NAMALWA (cell line): ENCODE measurements at regions not wholly inside any gene's neighbourhood (a gene's known extent, or its start where the extent isn't known, plus 50 kb on each side); places are given as distances from the start of the nearest gene placed in this dataset.
"Not testable (repeated sequence)": the region's sequence is repeated elsewhere in the genome, so short reads cannot be mapped to it uniquely, and the experiment has no call there.

Source experiments
- DNase-seq: peaks from one replicate; pipeline ENCODE4 v3.0.0-alpha.2; 2015; ENCODE audit warnings: low spot score

DNA sequence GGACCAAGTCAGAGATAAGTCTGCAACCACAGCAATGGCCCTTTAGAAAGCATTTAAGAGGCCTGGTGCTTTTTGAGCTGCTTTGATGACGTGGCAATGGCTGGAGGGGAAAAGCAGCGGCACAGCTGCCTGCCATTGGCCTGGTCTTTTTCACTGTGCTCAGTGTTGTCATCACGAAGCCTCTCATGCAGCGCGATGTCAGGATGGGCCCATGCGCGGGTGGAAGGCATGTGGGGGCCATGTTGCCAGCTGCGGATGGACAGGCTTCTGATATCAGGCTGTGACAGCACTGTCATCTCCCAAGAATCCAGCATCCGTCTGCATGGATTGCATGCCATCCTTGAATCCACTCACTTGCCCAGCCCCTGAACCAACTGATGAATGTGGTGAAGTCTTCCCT, 204.5 kb downstream of the ACKR3 start:
- DNase-seq, result no peak

DNA sequence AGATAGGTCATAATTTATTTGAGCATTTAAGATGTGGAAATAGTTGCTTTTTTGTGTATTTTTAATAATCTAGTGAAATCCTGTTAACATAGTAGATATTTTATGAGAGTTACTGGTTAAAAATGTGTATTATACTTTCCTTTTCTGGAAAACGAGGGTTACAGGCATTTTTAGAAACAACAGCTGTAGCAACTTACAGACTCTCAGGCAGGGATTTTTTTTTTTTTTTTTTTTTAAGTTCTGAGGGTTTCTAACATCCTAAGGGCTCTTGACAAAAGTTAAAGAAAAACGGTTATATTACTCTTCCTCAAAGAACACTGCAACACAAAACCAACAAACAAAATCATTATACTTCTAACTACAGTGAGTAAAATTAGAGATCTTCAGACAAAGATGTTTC, 205.9 kb downstream of the ACKR3 start:
- DNase-seq, result no peak

DNA sequence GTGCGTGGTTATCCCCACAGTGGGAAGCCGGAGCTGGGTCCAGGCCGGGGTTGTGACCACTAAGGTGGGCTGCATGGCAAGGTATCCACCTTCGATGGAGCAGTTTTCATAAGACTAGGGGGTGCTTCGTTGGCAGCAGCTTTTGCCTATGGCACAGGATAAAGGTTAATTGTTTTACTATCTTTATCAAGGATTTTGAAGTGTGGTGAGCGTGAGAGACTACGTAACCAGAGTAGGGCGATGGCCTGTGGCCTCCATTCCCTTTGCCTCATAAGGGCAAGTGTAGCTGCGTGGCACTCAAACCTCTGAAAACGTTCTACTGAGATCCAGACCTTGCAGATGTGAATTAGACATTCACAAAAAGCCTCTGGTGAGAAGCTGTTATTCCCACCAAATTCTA, 206.6 kb downstream of the ACKR3 start:
- no peak for DNase-seq

DNA sequence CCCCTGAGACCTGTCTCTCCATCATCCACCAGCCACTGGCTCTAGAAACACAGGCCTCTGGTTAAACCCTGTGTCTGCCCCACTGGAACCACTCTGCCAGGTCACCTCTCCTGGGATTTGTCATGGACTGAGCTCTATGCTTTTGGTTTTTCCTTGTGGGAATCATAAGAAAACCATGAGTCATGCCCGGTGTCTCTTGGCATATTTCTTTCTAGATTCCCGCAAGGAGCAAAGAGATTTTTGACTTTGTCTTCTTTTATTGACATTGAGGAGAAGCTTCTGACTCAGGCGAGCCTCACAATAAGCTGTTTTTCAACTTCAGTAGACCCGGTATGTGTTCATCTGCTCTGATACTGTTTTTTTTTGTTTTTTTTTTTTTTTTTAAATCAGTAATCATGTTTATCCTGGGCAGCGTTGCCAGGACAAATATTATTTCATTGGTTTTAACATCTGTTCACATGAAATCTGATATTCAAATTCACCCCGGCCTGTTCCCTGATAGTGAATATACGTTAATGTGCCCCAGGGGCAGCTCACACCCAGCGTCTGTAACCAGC, 207.1 kb downstream of the ACKR3 start:
- no peak for DNase-seq

DNA sequence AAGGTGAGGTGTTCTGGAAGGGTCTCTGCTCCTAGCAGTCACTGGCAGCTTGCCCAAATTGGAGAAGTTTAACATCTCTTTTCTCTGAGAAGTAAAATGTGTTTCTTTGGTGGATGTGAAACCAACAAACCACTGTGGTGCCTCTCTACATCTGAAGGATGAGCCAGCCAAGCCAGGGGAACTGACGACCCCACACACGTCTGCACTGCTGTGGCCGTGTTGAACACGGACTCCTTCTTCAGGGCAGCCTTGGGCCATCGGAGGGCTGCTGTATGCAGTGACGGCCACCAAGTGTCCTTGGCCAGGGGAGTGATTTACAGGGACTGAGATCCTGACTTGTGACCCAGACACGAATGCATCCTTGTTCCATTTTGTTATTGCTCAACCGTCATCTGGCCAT, 207.8 kb downstream of the ACKR3 start:
- DNase-seq, result no peak

DNA sequence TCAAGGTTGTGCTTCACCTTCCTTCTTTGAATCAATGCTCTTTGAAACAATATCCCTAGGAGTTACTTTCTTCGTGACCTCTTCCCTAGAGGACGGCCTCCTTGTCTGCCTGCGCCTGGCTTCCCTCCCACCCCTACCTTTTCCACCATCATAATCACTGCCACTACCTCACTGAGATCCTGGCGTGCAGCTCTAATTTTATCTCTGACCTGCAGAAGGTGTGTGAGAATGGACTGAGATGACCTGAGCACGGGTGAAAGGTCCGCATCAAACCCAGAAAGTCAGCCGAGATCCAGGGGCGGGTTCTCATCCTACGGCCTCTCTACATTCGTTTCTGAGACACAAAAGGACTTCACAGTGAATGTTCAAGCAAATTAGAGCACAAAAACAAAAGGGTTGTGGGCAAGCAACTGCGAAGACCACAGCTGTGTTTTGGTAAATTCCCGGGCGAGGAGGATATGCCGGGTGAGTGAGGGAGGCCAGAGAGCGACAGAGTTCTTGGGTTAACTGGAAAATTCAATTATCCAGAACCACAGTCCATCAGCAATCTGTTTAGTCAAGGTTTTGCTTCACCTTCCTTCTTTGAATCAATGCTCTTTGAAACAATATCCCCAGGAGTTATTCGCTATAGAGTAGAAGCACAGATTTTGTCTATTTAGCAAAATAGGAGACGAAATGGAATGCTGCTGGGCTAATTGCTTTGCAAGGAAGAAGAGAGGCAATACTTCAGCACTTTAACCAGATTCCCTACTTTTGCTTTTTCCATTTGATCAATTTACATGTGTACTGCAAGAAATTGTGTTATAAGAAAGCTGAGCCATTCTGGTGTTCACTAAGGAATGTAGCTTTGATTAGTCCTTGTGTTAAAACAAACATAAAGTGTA, 212.6 kb downstream of the ACKR3 start:
- DNase-seq, result no peak

DNA sequence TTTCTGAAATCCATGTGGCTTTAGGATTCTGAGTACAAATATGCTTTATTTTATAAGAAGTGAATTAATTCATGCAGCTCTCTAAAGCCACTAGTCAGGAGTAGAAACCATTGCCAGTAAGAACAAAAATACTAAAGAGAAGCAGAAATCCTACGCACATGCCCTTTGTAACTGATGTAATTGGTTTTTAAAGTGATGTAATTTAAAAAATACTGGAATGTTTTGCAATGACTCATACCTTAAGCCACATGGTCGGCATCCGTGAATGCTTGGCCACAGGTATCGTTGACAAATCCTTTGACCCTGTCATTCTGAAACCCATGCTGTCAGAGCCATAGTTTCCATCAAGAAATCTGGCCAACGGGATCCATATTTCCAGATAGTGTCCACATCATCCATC, 213.3 kb downstream of the ACKR3 start:
- DNase-seq, result no peak

DNA sequence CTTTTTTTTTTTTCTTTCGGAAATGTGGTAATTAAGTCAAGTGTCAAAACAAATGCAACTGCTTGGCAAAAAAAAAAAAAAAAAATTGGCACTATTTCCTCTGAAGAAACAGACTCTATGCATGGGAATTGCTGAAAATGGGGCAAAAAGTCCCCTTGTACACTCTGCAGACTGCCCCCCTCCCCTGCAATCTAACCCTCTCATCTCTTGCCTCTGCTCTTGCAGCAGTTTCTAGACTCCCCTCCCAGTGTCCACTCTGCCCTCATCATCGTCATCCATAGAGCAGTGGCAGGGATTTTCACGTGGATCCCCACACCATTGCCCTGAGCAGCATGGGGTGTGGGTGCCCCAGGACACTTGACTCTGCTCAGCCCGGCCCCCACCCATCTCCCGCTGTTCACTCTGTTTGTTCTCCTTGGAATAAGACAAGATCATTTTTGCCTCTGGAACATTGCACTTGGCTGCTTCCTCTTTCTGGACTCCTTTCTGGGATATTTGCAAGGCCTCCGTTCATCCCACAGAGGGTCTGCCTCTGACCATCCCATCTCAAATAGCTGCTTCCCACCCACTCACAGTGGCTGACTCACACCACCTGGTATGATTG, 213.9 kb downstream of the ACKR3 start:
- no peak for DNase-seq

DNA sequence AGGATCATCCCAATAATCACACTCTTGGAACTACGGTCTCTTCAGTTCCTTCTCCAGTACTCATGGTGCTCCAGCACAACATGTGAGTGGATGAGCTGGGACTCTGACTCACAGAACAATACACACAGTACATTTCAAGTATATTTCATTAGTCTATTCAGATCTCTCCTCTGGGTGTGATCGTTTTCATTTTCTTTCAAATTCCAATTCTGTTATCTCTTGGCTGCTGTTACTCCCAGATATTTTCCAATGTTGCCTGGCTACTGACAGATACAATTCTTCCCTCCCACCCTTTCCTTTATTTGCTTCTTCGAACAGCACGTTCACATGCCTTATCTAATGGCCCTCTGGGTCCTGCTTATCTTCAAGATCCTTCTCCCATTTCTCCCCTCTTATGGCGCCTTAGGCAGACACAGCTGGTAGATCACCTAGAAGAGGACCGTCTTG, 216.0 kb downstream of the ACKR3 start:
- no peak for DNase-seq

DNA sequence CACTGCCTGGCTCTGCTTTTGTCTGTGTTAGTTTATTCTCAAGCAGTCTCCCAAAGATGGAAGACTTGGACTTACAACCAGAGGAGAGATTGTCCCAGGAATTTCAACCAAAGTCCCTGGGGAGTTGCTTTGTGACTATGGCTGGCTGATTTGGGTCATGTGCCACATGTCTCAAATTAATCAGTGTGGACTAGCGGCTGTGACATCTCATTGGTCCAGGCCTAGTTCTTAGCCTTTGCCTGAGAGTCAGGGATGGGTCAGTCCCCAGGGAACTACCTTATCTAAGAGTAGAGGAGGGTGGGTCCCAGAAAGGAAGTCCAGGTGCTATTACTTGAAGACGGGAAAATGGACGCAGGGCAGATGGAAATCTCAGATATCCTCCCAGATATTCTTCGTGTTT, 217.1 kb downstream of the ACKR3 start:
- DNase-seq, result no peak

DNA sequence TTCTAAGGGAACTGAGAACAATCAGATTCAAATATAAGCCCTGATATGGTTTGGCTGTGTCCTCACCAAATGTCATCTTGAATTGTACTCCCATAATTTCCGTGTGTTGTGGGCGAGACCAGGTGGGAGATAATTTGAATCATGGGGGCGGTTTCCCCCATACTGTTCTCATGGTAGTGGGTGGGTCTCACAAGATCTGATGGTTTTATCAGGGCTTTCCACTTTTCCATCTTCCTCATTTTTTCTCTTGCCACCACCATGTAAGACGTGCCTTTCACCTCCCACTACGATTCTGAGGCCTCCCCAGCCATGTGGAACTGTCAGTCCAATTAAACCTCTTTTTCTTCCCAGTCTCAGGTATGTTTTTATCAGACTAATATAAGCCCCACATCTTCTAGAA, 217.8 kb downstream of the ACKR3 start:
- DNase-seq, result not testable (repeated sequence)

DNA sequence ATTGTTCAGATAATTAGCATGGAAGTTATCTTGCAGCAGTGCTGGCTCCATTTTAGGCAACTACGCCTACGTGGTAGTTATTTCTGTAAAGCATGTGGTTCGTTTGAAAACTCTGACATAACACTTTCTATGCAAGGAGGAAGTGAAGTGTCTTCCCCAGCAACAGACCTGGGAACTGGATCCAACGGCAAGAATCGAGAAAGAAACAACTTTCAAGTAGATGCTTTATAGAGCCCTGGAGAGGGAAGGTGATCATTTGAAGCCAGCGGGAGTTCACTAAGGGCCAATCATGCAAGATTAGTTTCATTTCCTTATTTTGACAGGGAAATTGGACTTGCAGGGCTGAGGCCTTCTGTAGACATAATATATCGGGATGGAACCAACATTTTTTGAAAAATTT, 218.3 kb downstream of the ACKR3 start:
- DNase-seq, result peak; percentile 8

DNA sequence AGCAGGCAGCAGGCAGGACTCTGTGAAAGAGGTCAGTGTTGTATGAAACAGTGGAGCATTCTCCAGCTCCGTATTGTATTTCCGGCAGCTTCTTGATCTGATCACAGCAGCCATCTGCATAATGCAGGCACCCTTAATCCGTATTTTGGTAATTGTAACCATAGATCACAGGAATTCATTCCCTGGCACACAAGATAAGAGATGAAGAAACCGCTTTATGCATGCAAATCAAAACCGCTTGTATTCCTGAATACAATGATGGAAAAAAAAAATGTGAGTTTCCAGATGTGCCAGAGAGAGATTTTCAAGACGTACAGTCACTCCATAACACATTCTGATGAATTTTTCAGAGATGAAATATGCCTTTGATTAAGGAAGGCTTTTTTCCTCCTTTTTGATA, 221.3 kb downstream of the ACKR3 start:
- no peak for DNase-seq

DNA sequence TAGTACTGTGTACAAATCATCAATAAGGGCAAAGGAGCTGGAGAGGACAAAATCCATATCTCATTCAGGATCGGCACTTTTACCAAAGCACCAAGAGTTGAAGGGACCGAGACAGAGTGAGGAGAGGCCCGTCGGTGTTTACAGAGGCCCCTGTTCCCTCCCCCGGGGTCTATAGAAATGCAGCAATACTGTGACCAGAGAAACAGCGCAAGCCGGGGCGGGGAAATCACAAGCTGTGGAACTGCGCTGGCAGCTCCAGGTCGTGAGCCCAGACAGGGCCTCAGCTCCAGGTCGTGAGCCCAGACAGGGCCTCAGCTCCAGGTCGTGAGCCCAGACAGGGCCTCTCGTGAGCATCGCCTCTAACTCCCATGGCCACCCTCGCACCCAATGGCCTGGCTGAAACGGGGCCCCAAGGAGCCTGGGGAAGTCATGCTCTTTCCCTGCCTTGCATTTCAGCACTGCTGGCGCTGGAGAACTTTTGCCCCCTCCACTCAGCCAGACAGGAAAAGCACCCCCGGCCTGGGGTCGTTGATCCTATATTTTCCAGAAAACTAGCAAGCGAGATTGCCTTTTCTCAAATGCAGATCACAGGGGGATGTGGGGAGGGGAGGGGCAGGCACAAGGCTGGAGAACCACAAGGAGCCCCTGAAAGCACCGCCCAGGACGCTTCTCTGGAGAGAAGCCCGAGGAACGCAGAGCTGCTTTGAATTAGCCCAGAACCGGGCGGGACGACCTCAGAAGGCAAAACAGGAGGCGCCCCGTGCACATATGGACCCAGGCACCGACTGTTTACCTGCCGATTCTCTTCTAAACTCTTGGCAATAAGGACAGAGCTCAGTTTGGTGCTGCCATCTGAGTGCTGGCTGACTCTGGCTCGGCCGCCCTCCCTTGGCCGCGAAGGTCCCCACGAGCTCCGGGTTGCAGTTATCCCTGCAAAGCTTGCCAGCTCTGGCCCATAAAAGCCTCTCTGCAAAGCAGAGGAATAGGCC, 223.7 kb downstream of the ACKR3 start:
- DNase-seq, result no peak

DNA sequence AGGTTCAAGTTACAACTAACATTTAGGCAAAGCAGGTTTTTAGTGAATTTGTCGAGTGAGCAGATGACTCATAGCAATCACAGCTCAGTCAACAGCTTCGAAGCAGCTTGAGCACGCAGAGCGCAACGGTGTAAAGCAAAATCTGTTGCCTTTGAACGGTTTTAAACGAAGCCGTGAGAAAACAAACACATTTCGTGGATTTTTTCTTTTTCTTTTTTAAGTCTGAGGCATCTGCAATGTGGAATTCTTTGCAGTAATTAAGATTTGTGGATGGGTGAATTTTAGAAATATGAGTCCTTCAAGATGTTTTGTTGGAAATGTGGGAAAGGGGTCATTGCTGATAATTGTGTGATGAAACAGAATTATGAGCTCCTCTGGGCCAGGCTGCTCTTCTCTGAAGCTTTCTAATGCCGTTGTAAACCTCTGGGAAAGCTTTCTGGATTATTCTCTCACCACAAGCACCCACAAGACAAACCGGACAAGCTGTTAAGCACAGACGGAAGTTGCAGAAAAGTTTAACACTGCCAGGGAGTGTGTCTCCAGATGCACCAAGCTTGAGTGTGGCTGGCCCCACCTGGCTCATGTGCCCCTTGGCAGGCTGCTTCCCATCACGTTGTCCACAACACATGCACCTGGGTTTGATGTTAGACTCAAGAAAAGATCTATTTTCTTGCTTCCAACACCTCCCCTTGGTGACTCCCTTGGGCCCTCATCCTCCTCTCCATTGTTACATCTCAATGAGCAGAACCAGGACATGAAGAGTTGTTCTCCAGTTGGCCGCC, 224.7 kb downstream of the ACKR3 start:
- DNase-seq, result no peak

DNA sequence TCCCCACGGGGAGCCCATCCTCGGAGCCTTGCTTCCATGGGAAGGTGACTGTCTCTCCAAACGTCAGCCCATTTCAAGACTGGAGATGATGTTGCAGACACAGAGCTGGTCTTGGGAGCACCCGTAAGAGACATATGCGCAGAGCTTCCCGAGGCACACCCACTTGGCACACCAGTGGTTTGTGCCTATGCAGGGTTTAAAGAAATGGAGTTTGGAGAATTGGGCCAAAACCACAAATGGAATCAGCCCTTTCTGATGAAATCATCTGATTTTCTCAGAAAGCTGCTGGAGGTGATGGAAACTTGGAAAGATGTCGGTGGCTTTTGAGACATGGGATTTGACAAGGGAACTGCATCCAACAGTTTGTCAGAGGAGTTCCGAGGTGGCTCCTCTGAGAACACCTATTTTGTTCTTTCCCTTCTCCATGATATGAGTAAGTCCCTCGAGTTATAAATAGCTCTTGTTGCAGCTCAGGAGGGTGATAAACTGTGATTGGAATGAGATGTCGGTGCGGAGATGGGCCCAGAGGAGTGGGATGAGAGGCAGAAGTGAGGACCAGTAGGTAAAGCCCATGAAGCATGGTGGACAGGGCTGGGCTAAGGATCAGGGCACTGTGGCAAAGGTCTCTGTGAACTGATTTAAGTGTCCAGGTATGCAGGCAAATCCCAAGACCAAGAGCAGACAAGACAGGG, 225.7 kb downstream of the ACKR3 start:
- DNase-seq, result no peak

DNA sequence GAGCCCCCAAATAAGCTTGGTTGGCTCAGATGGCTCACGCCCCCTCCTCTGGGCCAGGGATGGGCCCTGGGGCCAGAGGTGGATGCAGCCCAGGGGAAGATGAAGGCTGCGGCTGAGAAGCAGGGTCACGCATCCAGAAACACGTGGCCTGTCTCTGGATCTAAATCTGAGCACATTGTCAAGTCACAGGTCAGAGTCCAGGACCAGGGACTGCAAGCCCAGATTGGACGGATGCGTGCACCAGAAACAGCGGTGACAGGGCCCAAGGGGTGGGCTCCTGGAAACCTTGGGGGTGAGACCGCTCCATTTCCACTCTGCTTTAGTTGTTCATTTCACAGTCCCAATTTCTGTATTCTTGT, 226.2 kb downstream of the ACKR3 start:
- no peak for DNase-seq

DNA sequence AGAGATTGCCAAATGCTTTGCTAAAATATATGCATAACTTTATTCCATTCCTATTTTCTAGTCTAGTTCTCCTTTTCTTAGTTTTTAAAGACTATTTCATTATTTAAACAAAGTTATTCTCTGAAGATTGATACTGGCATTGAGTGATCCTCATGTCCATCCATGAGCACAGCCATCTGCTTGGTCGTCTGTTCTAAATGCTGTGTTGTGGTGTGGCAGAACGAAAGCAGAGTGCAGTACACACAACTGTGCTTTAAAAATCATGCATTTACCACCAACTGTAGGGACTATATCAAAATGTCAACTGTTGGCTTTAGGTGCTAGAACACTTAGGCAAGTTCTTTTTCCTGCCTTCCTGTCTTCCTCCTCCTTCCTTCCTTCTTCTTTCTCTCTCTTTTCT, 226.6 kb downstream of the ACKR3 start:
- DNase-seq, result no peak

DNA sequence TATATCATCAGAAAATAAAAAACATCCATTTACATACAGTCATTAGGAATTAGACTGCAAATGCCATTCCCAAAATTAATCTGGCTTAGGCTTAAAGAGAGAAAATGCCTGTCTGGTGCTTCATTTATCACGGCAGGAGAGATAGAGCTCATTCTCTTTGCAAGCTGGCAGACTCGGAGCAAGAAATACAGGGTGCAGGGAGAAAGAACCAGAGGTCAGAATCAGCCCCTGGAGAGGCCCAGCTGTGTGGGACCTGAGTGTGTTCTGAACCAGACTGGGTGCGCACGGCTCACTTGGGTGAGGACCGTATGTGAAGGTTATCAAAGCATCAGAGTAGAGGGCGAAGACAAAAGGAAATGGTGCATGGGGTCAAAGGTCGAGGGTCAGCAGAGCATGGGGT, 227.8 kb downstream of the ACKR3 start:
- DNase-seq, result no peak

DNA sequence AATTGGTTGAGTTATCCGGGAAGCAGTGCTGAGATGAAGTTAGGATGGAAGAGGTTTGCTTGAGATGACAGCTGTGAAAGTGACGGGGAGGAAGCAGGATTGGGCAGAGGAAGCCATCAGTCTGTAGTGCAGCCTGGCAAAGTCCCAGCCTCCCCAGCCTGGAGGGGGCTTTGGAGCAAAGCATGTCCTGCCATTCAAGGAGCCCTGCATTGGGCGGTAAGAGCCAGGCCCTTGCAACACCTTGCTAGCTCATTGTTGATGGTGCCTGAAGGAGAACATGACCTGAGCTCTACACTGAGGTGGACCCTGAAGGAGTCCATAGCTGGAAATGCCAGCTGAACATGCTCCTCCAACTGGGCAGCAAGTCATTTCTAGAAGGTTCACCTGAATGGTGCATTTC, 228.9 kb downstream of the ACKR3 start:
- no peak for DNase-seq
